ENCODE measurements at regions not wholly inside any gene's neighbourhood (a gene's known extent, or its start where the extent isn't known, plus 50 kb on each side); places are given as distances from the start of the nearest gene placed in this dataset.
"Not testable (repeated sequence)": the region's sequence is repeated elsewhere in the genome, so short reads cannot be mapped to it uniquely, and the experiment has no call there.

GRCh38 chr4:110424144-110424543 lies 51.8 kb upstream of the ENPEP start:
- in situ Hi-C loops (cut with HindIII; ENCODE audit: low pct_unique_long_range_greater_than_20kb, low sequenced_read_pairs): no loop called here
- no peak for DNase-seq (ENCODE audit: low read depth, low spot score)

GRCh38 chr4:110418641-110419040 lies 57.3 kb upstream of the ENPEP start:
- in situ Hi-C loops (cut with HindIII; ENCODE audit: low pct_unique_long_range_greater_than_20kb, low sequenced_read_pairs): no loop called here
- no peak for DNase-seq (ENCODE audit: low read depth, low spot score)

GRCh38 chr4:110417136-110417535 lies 58.8 kb upstream of the ENPEP start:
- in situ Hi-C loops (cut with HindIII; ENCODE audit: low pct_unique_long_range_greater_than_20kb, low sequenced_read_pairs): no loop called here

GRCh38 chr4:110415478-110415877 lies 60.5 kb upstream of the ENPEP start:
- DNase-seq (ENCODE audit: low read depth, low spot score): no peak
- in situ Hi-C loops (cut with HindIII; ENCODE audit: low pct_unique_long_range_greater_than_20kb, low sequenced_read_pairs): no loop called here

More at GRCh38 chr4:110417136-110417535, 58.8 kb upstream of the ENPEP start:
- no peak for DNase-seq (ENCODE audit: low read depth, low spot score)

GRCh38 chr4:110415041-110415440 lies 60.9 kb upstream of the ENPEP start:
- no peak for DNase-seq (ENCODE audit: low read depth, low spot score)
- in situ Hi-C loops (cut with HindIII; ENCODE audit: low pct_unique_long_range_greater_than_20kb, low sequenced_read_pairs): no loop called here

- in situ Hi-C loops (cut with HindIII; ENCODE audit: low pct_unique_long_range_greater_than_20kb, low sequenced_read_pairs): no loop called here
- DNase-seq (ENCODE audit: low read depth, low spot score): no peak
Measured at GRCh38 chr4:110414561-110414920, 61.4 kb upstream of the ENPEP start.

- in situ Hi-C loops (cut with HindIII; ENCODE audit: low pct_unique_long_range_greater_than_20kb, low sequenced_read_pairs); DNase-seq (ENCODE audit: low read depth, low spot score): not testable (repeated sequence)
Measured at GRCh38 chr4:110413807-110414560, 62.0 kb upstream of the ENPEP start.

GRCh38 chr4:110412354-110413065 lies 63.4 kb upstream of the ENPEP start:
- in situ Hi-C loops (cut with HindIII; ENCODE audit: low pct_unique_long_range_greater_than_20kb, low sequenced_read_pairs): no loop called here
- DNase-seq (ENCODE audit: low read depth, low spot score): no peak

- no peak for DNase-seq (ENCODE audit: low read depth, low spot score)
- in situ Hi-C loops (cut with HindIII; ENCODE audit: low pct_unique_long_range_greater_than_20kb, low sequenced_read_pairs): no loop called here
Measured at GRCh38 chr4:110411574-110412011, 64.4 kb upstream of the ENPEP start.

GRCh38 chr4:110410853-110411573 lies 64.9 kb upstream of the ENPEP start:
- in situ Hi-C loops (cut with HindIII; ENCODE audit: low pct_unique_long_range_greater_than_20kb, low sequenced_read_pairs); DNase-seq (ENCODE audit: low read depth, low spot score): not testable (repeated sequence)

- DNase-seq (ENCODE audit: low read depth, low spot score): no peak
- in situ Hi-C loops (cut with HindIII; ENCODE audit: low pct_unique_long_range_greater_than_20kb, low sequenced_read_pairs): no loop called here
Measured at GRCh38 chr4:110400086-110400485, 75.9 kb upstream of the ENPEP start.

- in situ Hi-C loops (cut with HindIII; ENCODE audit: low pct_unique_long_range_greater_than_20kb, low sequenced_read_pairs); DNase-seq (ENCODE audit: low read depth, low spot score): not testable (repeated sequence)
Measured at GRCh38 chr4:110399046-110399445, 76.9 kb upstream of the ENPEP start.

GRCh38 chr4:110396963-110397362 lies 79.0 kb upstream of the ENPEP start:
- DNase-seq (ENCODE audit: low read depth, low spot score): no peak
- in situ Hi-C loops (cut with HindIII; ENCODE audit: low pct_unique_long_range_greater_than_20kb, low sequenced_read_pairs): no loop called here

- no peak for DNase-seq (ENCODE audit: low read depth, low spot score)
- in situ Hi-C loops (cut with HindIII; ENCODE audit: low pct_unique_long_range_greater_than_20kb, low sequenced_read_pairs): no loop called here
Measured at GRCh38 chr4:110395421-110395820, 80.5 kb upstream of the ENPEP start.

GRCh38 chr4:110394871-110395270 lies 81.1 kb upstream of the ENPEP start:
- in situ Hi-C loops (cut with HindIII; ENCODE audit: low pct_unique_long_range_greater_than_20kb, low sequenced_read_pairs): no loop called here

GRCh38 chr4:110381784-110382183 lies 94.2 kb upstream of the ENPEP start:
- in situ Hi-C loops (cut with HindIII; ENCODE audit: low pct_unique_long_range_greater_than_20kb, low sequenced_read_pairs): no loop called here
- DNase-seq (ENCODE audit: low read depth, low spot score): no peak

More at GRCh38 chr4:110394871-110395270, 81.1 kb upstream of the ENPEP start:
- no peak for DNase-seq (ENCODE audit: low read depth, low spot score)

GRCh38 chr4:110372485-110372884 lies 103.5 kb upstream of the ENPEP start:
- in situ Hi-C loops (cut with HindIII; ENCODE audit: low pct_unique_long_range_greater_than_20kb, low sequenced_read_pairs): no loop called here
- DNase-seq (ENCODE audit: low read depth, low spot score): no peak

- in situ Hi-C loops (cut with HindIII; ENCODE audit: low pct_unique_long_range_greater_than_20kb, low sequenced_read_pairs): no loop called here
- peak; percentile 1 for DNase-seq (ENCODE audit: low read depth, low spot score)
Measured at GRCh38 chr4:110371016-110371770, 104.8 kb upstream of the ENPEP start.
